ENCODE measurements at regions not wholly inside any gene's neighbourhood (a gene's known extent, or its start where the extent isn't known, plus 50 kb on each side); places are given as distances from the start of the nearest gene placed in this dataset.

- DNase-seq = no peak
- intact Hi-C loops (cut with DNase I) = no loop called here
Measured at GRCh38 chr6:105781915-105782314, 304.2 kb upstream of the PRDM1 start.

GRCh38 chr6:105781248-105781647 is 304.9 kb upstream of the PRDM1 start:
- no peak for DNase-seq
- intact Hi-C loops (cut with DNase I) = no loop called here

GRCh38 chr6:105780146-105780860 is 305.8 kb upstream of the PRDM1 start:
- intact Hi-C loops (cut with DNase I) = no loop called here
- no peak for DNase-seq

GRCh38 chr6:105779110-105779509 is 307.0 kb upstream of the PRDM1 start:
- intact Hi-C loops (cut with DNase I) = no loop called here
- no peak for DNase-seq

GRCh38 chr6:105775095-105775494 is 311.0 kb upstream of the PRDM1 start:
- intact Hi-C loops (cut with DNase I) = no loop called here
- no peak for DNase-seq

- intact Hi-C loops (cut with DNase I) = no loop called here
- no peak for DNase-seq
Measured at GRCh38 chr6:105774247-105774646, 311.9 kb upstream of the PRDM1 start.

GRCh38 chr6:105771313-105771970 is 314.7 kb upstream of the PRDM1 start:
- intact Hi-C loops (cut with DNase I) = no loop called here
- DNase-seq = no peak

GRCh38 chr6:105769987-105770386 is 316.1 kb upstream of the PRDM1 start:
- no peak for DNase-seq
- intact Hi-C loops (cut with DNase I) = no loop called here

- no peak for DNase-seq
- intact Hi-C loops (cut with DNase I) = no loop called here
Measured at GRCh38 chr6:105769197-105769596, 316.9 kb upstream of the PRDM1 start.

- no peak for DNase-seq
- intact Hi-C loops (cut with DNase I) = no loop called here
Measured at GRCh38 chr6:105767541-105767940, 318.6 kb upstream of the PRDM1 start.

- DNase-seq = no peak
- intact Hi-C loops (cut with DNase I) = no loop called here
Measured at GRCh38 chr6:105765239-105765638, 320.9 kb upstream of the PRDM1 start.

- intact Hi-C loops (cut with DNase I) = no loop called here
- no peak for DNase-seq
Measured at GRCh38 chr6:105764315-105764714, 321.8 kb upstream of the PRDM1 start.

- DNase-seq = no peak
- intact Hi-C loops (cut with DNase I) = no loop called here
Measured at GRCh38 chr6:105763866-105764265, 322.3 kb upstream of the PRDM1 start.

- intact Hi-C loops (cut with DNase I) = no loop called here
- no peak for DNase-seq
Measured at GRCh38 chr6:105760746-105761145, 325.4 kb upstream of the PRDM1 start.

- no peak for DNase-seq
- intact Hi-C loops (cut with DNase I) = no loop called here
Measured at GRCh38 chr6:105759946-105760345, 326.2 kb upstream of the PRDM1 start.

- no peak for DNase-seq
- intact Hi-C loops (cut with DNase I) = no loop called here
Measured at GRCh38 chr6:105759015-105759414, 327.1 kb upstream of the PRDM1 start.

GRCh38 chr6:105757512-105758200 is 328.5 kb upstream of the PRDM1 start:
- DNase-seq = no peak
- intact Hi-C loops (cut with DNase I) = no loop called here

- intact Hi-C loops (cut with DNase I) = no loop called here
Measured at GRCh38 chr6:105755885-105756284, 330.3 kb upstream of the PRDM1 start.

GRCh38 chr6:105753620-105754211 is 332.4 kb upstream of the PRDM1 start:
- intact Hi-C loops (cut with DNase I) = no loop called here
- no peak for DNase-seq

More at GRCh38 chr6:105755885-105756284, 330.3 kb upstream of the PRDM1 start:
- no peak for DNase-seq

- no peak for DNase-seq
- intact Hi-C loops (cut with DNase I) = no loop called here
Measured at GRCh38 chr6:105753207-105753606, 332.9 kb upstream of the PRDM1 start.

GRCh38 chr6:105750089-105750488 is 336.0 kb upstream of the PRDM1 start:
- intact Hi-C loops (cut with DNase I) = no loop called here

More at GRCh38 chr6:105750089-105750488, 336.0 kb upstream of the PRDM1 start:
- no peak for DNase-seq
